Hepatic stellate cell (primary cell): ENCODE measurements at regions not wholly inside any gene's neighbourhood (a gene's known extent, or its start where the extent isn't known, plus 50 kb on each side); places are given as distances from the start of the nearest gene placed in this dataset.
"Not testable (repeated sequence)": the region's sequence is repeated elsewhere in the genome, so short reads cannot be mapped to it uniquely, and the experiment has no call there.

Source experiments
- DNase-seq: peaks from one replicate; pipeline ENCODE4 v3.0.0; 2011; ENCODE audit warnings: low spot score

- DNase-seq, result not testable (repeated sequence)
Observed at GRCh38 chrX:150125045-150125444, 186.8 kb upstream of the EOLA2 start.

GRCh38 chrX:150127216-150127615, 188.9 kb upstream of the EOLA2 start:
- no peak for DNase-seq

GRCh38 chrX:150143721-150144440, 205.6 kb upstream of the EOLA2 start:
- DNase-seq, result no peak

- DNase-seq, result no peak
Observed at GRCh38 chrX:150146271-150146896, 208.1 kb upstream of the EOLA2 start.

GRCh38 chrX:150148749-150149672, 210.7 kb upstream of the EOLA2 start:
- no peak for DNase-seq

GRCh38 chrX:150150076-150150779, 211.9 kb upstream of the EOLA2 start:
- no peak for DNase-seq

GRCh38 chrX:150150780-150151125, 212.4 kb upstream of the MAMLD1 start:
- DNase-seq, result no peak

- DNase-seq, result no peak
Observed at GRCh38 chrX:150152036-150152435, 211.1 kb upstream of the MAMLD1 start.

GRCh38 chrX:150152546-150152945, 210.6 kb upstream of the MAMLD1 start:
- DNase-seq, result no peak

GRCh38 chrX:150155436-150156035, 207.6 kb upstream of the MAMLD1 start:
- peak; percentile 59 for DNase-seq

- no peak for DNase-seq
Observed at GRCh38 chrX:150156615-150157014, 206.5 kb upstream of the MAMLD1 start.

- no peak for DNase-seq
Observed at GRCh38 chrX:150157291-150157690, 205.8 kb upstream of the MAMLD1 start.

GRCh38 chrX:150158554-150159332, 204.4 kb upstream of the MAMLD1 start:
- DNase-seq, result no peak

- no peak for DNase-seq
Observed at GRCh38 chrX:150159537-150159936, 203.6 kb upstream of the MAMLD1 start.

- no peak for DNase-seq
Observed at GRCh38 chrX:150160656-150161055, 202.5 kb upstream of the MAMLD1 start.

GRCh38 chrX:150161193-150161592, 201.9 kb upstream of the MAMLD1 start:
- DNase-seq, result no peak

GRCh38 chrX:150162141-150162540, 201.0 kb upstream of the MAMLD1 start:
- no peak for DNase-seq

GRCh38 chrX:150163221-150163930, 199.7 kb upstream of the MAMLD1 start:
- no peak for DNase-seq

- no peak for DNase-seq
Observed at GRCh38 chrX:150163956-150164726, 199.0 kb upstream of the MAMLD1 start.
